Keratinocyte (primary cell): ENCODE measurements at regions not wholly inside any gene's neighbourhood (a gene's known extent, or its start where the extent isn't known, plus 50 kb on each side); places are given as distances from the start of the nearest gene placed in this dataset.

Experiments used
- DNase-seq: peaks from one replicate; pipeline ENCODE4 v3.0.0-alpha.2; 2011; ENCODE audit warnings: low read depth, missing footprints, low spot score
- FAIRE-seq: peaks from 2 replicates; lab custom pipeline; 2011; peaks lifted over from hg19 to GRCh38; lab: Jason Lieb, UNC
- H2AFZ ChIP-seq: 2 replicates; pipeline ENCODE4 v1.6.0; 2012; ENCODE audit warnings: low read length, control low read depth, inconsistent platforms; ENCODE audit not compliant: control insufficient read depth
- H3K27ac ChIP-seq: 2 replicates; pipeline ENCODE4 v1.5.1; 2011; ENCODE audit warnings: low read length; ENCODE audit not compliant: control insufficient read depth, insufficient read depth
- H3K27me3 ChIP-seq: 3 replicates; pipeline ENCODE4 v1.6.0; 2011; ENCODE audit warnings: low read length; ENCODE audit not compliant: control insufficient read depth, insufficient read depth; ENCODE audit errors: extremely low read depth
- H3K36me3 ChIP-seq, 2 experiments: 2 replicates in 1 of 2; 3 replicates in 1 of 2; pipeline ENCODE4 v1.5.1; 2011; ENCODE audit warnings: low read length in 2 of 2, mild to moderate bottlenecking in 1 of 2; ENCODE audit not compliant: control insufficient read depth in 2 of 2, insufficient read depth in 2 of 2; ENCODE audit errors: extremely low read depth in 1 of 2
- H3K4me1 ChIP-seq: 3 replicates; pipeline ENCODE4 v1.5.1; 2011; ENCODE audit warnings: low read length; ENCODE audit not compliant: control insufficient read depth, insufficient read depth; ENCODE audit errors: extremely low read depth
- H3K4me2 ChIP-seq: 3 replicates; pipeline ENCODE4 v1.6.0; 2011; ENCODE audit warnings: low read depth, low read length; ENCODE audit not compliant: control insufficient read depth, insufficient read depth; ENCODE audit errors: extremely low read depth
- H3K4me3 ChIP-seq, 3 experiments: fragments of 200-600 bp in 1 of 3; sonication (generic) in 1 of 3; 2 replicates in 2 of 3; 3 replicates in 1 of 3; pipeline ENCODE4 v1.5.1; 2011 to 2016; ENCODE audit warnings: low read length in 3 of 3, mild to moderate bottlenecking in 3 of 3, control low read depth in 2 of 3, inconsistent platforms in 1 of 3, low read depth in 1 of 3, mixed read lengths in 1 of 3, mixed run types in 1 of 3, moderate library complexity in 1 of 3; ENCODE audit not compliant: control insufficient read depth in 2 of 3, insufficient read depth in 2 of 3; ENCODE audit errors: extremely low read depth in 1 of 3
- H3K79me2 ChIP-seq: 2 replicates; pipeline ENCODE4 v1.6.0; 2012; ENCODE audit warnings: low read length; ENCODE audit not compliant: control insufficient read depth, insufficient read depth
- H3K9ac ChIP-seq: 3 replicates; pipeline ENCODE4 v1.6.0; 2011; ENCODE audit warnings: low read length; ENCODE audit not compliant: control insufficient read depth, insufficient read depth; ENCODE audit errors: extremely low read depth
- H3K9me1 ChIP-seq: 3 replicates; pipeline ENCODE4 v1.6.0; 2011; ENCODE audit warnings: low read length; ENCODE audit not compliant: control insufficient read depth, insufficient read depth; ENCODE audit errors: extremely low read depth
- H3K9me3 ChIP-seq: 2 replicates; pipeline ENCODE4 v1.5.1; 2012; ENCODE audit warnings: low read depth, low read length; ENCODE audit not compliant: control insufficient read depth
- H4K20me1 ChIP-seq: 3 replicates; pipeline ENCODE4 v1.6.0; 2011; ENCODE audit warnings: low read length; ENCODE audit not compliant: control insufficient read depth, insufficient read depth; ENCODE audit errors: extremely low read depth
- CTCF ChIP-seq, 3 experiments: IDR thresholded peaks in 1 of 3; conservative IDR thresholded peaks in 1 of 3; optimal IDR thresholded peaks in 1 of 3; 2 replicates in 2 of 3; 3 replicates in 1 of 3; pipeline versions ENCODE3 to v1.5.1; 2011; ENCODE audit warnings: low read length in 3 of 3, mild to moderate bottlenecking in 3 of 3, moderate library complexity in 2 of 3, control low read depth in 1 of 3, inconsistent platforms in 1 of 3; ENCODE audit not compliant: insufficient read depth in 2 of 3; ENCODE audit errors: extremely low read depth in 1 of 3
- EZH2 ChIP-seq: IDR thresholded peaks from one replicate; pipeline ENCODE4 v1.6.1; 2012; ENCODE audit warnings: inconsistent platforms, mild to moderate bottlenecking, low read length, moderate library complexity
- dilution Hi-C: fragments of 300-500 bp; cut with MboI; formaldehyde crosslinking; loops from one replicate; pipeline ENCODE4 v1.7.0; 2020; ENCODE audit warnings: low sequenced_read_pairs; ENCODE audit not compliant: extremely low pct_ligation_motif_present

GRCh38 chr6:21457647-21458046 is 135.9 kb upstream of the SOX4 start:
- Histone ChIP-seq H3K9me3 (no peaks in the 10 kb centered on the region), H2AFZ (no peak overlapping the region), H3K9ac (no peak overlapping the region), H3K4me1 (no peaks in the 10 kb centered on the region), H3K27me3 (no peaks in the 10 kb centered on the region), H3K9me1 (no peaks in the 10 kb centered on the region), H3K79me2 (no peaks in the 10 kb centered on the region), H3K4me3 (no peak overlapping the region), H3K36me3 (no peaks in the 10 kb centered on the region), H4K20me1 (no peaks in the 10 kb centered on the region), H3K4me2 (no peak overlapping the region), H3K27ac (no peak overlapping the region)
- dilution Hi-C loops: no loop called here
- FAIRE-seq (no peak), DNase-seq (no peak)
- no peak for TF ChIP-seq CTCF (optimal IDR thresholded peaks at IDR 0.05 in 1 of 3, IDR thresholded peaks at IDR 0.05 in 1 of 3, conservative IDR thresholded peaks at IDR 0.05 in 1 of 3; ENCODE audit: extremely low read depth in 1 of 3, insufficient read depth in 2 of 3, low read length in 3 of 3)
- TF ChIP-seq EZH2: no peak

GRCh38 chr6:21459641-21460040 is 133.9 kb upstream of the SOX4 start:
- no peak for FAIRE-seq

More at GRCh38 chr6:21459641-21460040, 133.9 kb upstream of the SOX4 start:
- Histone ChIP-seq H3K4me1 (no peaks in the 10 kb centered on the region), H2AFZ (no peak overlapping the region), H3K27ac (no peak overlapping the region), H3K4me2 (no peak overlapping the region), H3K9me3 (no peaks in the 10 kb centered on the region), H4K20me1 (no peaks in the 10 kb centered on the region), H3K79me2 (no peaks in the 10 kb centered on the region), H3K9ac (no peak overlapping the region), H3K9me1 (no peaks in the 10 kb centered on the region), H3K27me3 (no peaks in the 10 kb centered on the region), H3K4me3 (no peak overlapping the region), H3K36me3 (no peaks in the 10 kb centered on the region)
- dilution Hi-C loops: no loop called here
- TF ChIP-seq CTCF (optimal IDR thresholded peaks at IDR 0.05 in 1 of 3, IDR thresholded peaks at IDR 0.05 in 1 of 3, conservative IDR thresholded peaks at IDR 0.05 in 1 of 3; ENCODE audit: extremely low read depth in 1 of 3, insufficient read depth in 2 of 3, low read length in 3 of 3): no peak
- TF ChIP-seq EZH2: no peak
- no peak for DNase-seq
